ENCODE measurements at regions not wholly inside any gene's neighbourhood (a gene's known extent, or its start where the extent isn't known, plus 50 kb on each side); places are given as distances from the start of the nearest gene placed in this dataset.
"Not testable (repeated sequence)": the region's sequence is repeated elsewhere in the genome, so short reads cannot be mapped to it uniquely, and the experiment has no call there.

DNA sequence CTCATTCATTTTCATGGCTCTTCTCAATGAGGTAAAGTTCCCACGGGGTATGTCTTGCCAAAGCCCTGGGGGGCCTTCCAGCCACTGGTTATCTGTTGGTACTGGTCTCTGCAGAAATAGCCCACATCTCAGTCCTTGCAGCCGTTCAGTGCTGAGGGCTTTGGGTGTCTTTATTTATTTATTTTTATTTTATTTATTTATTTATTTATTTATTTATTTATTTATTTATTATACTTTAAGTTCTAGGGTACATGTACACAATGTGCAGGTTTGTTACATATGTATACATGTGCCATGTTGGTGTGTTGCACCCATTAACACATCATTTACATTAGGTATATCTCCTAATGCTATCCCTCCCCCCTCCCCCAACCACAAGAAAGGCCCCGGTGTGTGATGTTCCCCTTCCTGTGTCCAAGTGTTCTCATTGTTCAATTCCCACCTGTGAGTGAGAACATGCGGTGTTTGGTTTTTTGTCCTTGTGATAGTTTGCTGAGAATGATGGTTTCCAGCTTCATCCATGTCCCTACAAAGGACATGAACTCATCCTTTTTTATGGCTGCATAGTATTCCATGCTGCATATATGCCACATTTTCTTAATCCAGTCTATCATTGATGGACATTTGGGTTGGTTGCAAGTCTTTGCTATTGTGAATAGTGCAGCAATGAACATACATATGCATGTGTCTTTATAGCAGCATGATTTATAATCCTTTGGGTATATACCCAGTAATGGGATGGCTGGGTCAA lies 308.1 kb upstream of the B3GAT1 start:
- intact Hi-C loops (cut with micrococcal nuclease), result loop anchor here (10.0 kb wide), 1 partner anchor 325 kb away; no protein-coding TSS in a partner anchor
- 0% methylated on average over 2 of the region's 4 CpGs for WGBS (ENCODE audit: insufficient coverage, low coverage, missing lambda C conversion rate)
- H3K4me1 ChIP-seq (replicated peaks in 1 of 2; ENCODE audit: control insufficient read depth in 2 of 2, insufficient read depth in 2 of 2, low read length in 2 of 2); H3K4me2 ChIP-seq (ENCODE audit: insufficient read depth, low read length); FAIRE-seq; H3K79me2 ChIP-seq (ENCODE audit: control insufficient read depth, insufficient read depth, low read length); H3K4me3 ChIP-seq; H3K36me3 ChIP-seq (ENCODE audit: control insufficient read depth, insufficient read depth, low read length); POLR2A ChIA-PET; H3K27ac ChIP-seq (ENCODE audit: extremely low read depth, low read depth, low read length); BruUV-seq (replicated peaks); ATAC-seq; H4K20me1 ChIP-seq (replicated peaks; ENCODE audit: control insufficient read depth, insufficient read depth, low read length); H3K9me1 ChIP-seq (ENCODE audit: control insufficient read depth, insufficient read depth, low read length); H3K9ac ChIP-seq (ENCODE audit: insufficient read depth in 1 of 2, low read depth in 2 of 2, low read length in 2 of 2); CTCF ChIA-PET (ENCODE audit: low intra/inter-chr PET ratio); H2AFZ ChIP-seq (ENCODE audit: low read depth, low read length); DNase-seq (ENCODE audit: extremely low read depth in 1 of 4, low spot score in 3 of 4); H3K9me3 ChIP-seq (replicated peaks; ENCODE audit: control insufficient read depth, insufficient read depth, low read depth, low read length); in situ Hi-C loops (cut with MboI): not testable (repeated sequence)
- peaks cover 0 to 13% of the 10 kb centered on the region in 2 experiments; a peak in 2 of 5 replicates for H3K27me3 ChIP-seq (ENCODE audit: control insufficient read depth in 2 of 2, insufficient read depth in 2 of 2, low read length in 2 of 2)
- TF ChIP-seq ZNF146 (CRISPR knock-in tag; IDR thresholded peaks at IDR 0.05; ENCODE audit: unreplicated experiment), result peak; percentile 57

- no peak overlapping the region for H2AFZ ChIP-seq (ENCODE audit: low read depth, low read length)
- H3K9ac ChIP-seq (ENCODE audit: insufficient read depth in 1 of 2, low read depth in 2 of 2, low read length in 2 of 2), result no peak overlapping the region
- FAIRE-seq, result no peak
- in situ Hi-C loops (cut with MboI) (no loop called here), intact Hi-C loops (cut with micrococcal nuclease) (no loop called here)
- H3K79me2 ChIP-seq (ENCODE audit: control insufficient read depth, insufficient read depth, low read length), result no peaks in the 10 kb centered on the region
- no peak for ATAC-seq
- no peak overlapping the region for H3K4me2 ChIP-seq (ENCODE audit: insufficient read depth, low read length)
- no peak overlapping the region for H3K27ac ChIP-seq (ENCODE audit: extremely low read depth, low read depth, low read length)
- BruUV-seq (replicated peaks), result no TSS peak
- ChIA-PET POLR2A (no interaction called here), CTCF (ENCODE audit: low intra/inter-chr PET ratio) (no interaction called here)
- no peaks in the 10 kb centered on the region for H3K9me1 ChIP-seq (ENCODE audit: control insufficient read depth, insufficient read depth, low read length)
- 4% methylated on average over 5 of the region's 5 CpGs for WGBS (ENCODE audit: insufficient coverage, low coverage, missing lambda C conversion rate)
- TF ChIP-seq SUPT5H (IDR thresholded peaks at IDR 0.05), result no peak
- no peak for TF ChIP-seq FOXP1 (CRISPR knock-in tag; IDR thresholded peaks at IDR 0.05)
- no peak for TF ChIP-seq SIN3A (IDR thresholded peaks at IDR 0.05; ENCODE audit: borderline replicate concordance in 2 of 2, control insufficient read depth in 1 of 2, low read depth in 2 of 2, low read length in 2 of 2)
- TF ChIP-seq RHOXF2B (CRISPR knock-in tag; conservative IDR thresholded peaks at IDR 0.05), result no peak
- TF ChIP-seq MLLT1 (IDR thresholded peaks at IDR 0.05), result no peak
- no peaks in the 10 kb centered on the region for H3K9me3 ChIP-seq (replicated peaks; ENCODE audit: control insufficient read depth, insufficient read depth, low read depth, low read length)
- peaks cover 0 to 8% of the 10 kb centered on the region in 2 experiments; a peak in 2 of 5 replicates for H3K27me3 ChIP-seq (ENCODE audit: control insufficient read depth in 2 of 2, insufficient read depth in 2 of 2, low read length in 2 of 2)
- no peaks in the 10 kb centered on the region for H3K4me1 ChIP-seq (replicated peaks in 1 of 2; ENCODE audit: control insufficient read depth in 2 of 2, insufficient read depth in 2 of 2, low read length in 2 of 2)
- H3K36me3 ChIP-seq (ENCODE audit: control insufficient read depth, insufficient read depth, low read length), result no peaks in the 10 kb centered on the region
- H4K20me1 ChIP-seq (replicated peaks; ENCODE audit: control insufficient read depth, insufficient read depth, low read length), result no peaks in the 10 kb centered on the region
- H3K4me3 ChIP-seq, result no peak overlapping the region
- no peak for DNase-seq (ENCODE audit: extremely low read depth in 1 of 4, low spot score in 3 of 4)
Measured at GRCh38 chr11:134719397-134719796, 307.4 kb upstream of the B3GAT1 start.
